HK-2 (cell line): ENCODE measurements at regions not wholly inside any gene's neighbourhood (a gene's known extent, or its start where the extent isn't known, plus 50 kb on each side); places are given as distances from the start of the nearest gene placed in this dataset.
A peak's percentile ranks its signal among the peaks of the same experiment; 100 is the strongest.

Source experiments
- DNase-seq: peaks from one replicate; pipeline ENCODE4 v3.0.0-alpha.2; 2018; ENCODE audit not compliant: unreplicated experiment

- DNase-seq = no peak
Measured at GRCh38 chr9:111195766-111196165, 134.3 kb downstream of the OR2K2 start.

DNA sequence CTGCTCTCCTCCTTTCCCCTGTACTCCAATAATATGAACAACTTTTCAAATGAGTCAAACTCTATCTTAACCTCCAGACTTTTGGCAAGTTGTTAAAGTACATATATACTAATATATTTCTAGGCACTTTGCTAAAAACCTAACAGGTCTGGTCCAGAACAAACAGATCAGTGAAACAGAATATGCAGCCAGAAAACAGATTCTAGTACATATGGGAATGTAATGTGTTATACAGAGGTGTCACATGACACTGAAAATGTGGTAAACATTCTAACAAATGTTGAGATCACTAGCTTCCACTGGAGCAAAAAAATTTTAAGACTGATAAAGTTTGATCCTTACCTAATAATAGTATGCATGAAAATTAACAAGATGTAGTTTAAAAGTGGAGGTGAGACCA, 136.9 kb downstream of the OR2K2 start:
- no peak for DNase-seq

DNA sequence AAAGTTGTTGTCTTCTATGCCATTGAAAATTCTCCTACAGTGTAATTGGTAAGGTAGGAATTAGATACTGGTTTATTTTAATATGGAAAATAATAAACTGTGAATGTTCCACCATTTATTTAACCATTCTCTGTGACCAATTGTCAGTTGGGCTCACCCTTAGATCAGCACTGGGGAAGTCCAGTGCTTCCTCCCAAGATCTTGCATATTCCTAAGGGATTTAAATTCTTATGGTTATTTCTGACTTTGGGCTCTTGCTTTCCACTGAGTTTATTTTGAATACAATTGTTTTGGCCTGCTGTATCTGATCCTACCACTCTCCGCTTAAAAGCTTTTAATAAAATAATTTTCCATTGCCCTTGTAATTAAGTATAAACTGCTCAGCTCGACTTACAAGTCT, 137.4 kb downstream of the OR2K2 start:
- DNase-seq = no peak

DNA sequence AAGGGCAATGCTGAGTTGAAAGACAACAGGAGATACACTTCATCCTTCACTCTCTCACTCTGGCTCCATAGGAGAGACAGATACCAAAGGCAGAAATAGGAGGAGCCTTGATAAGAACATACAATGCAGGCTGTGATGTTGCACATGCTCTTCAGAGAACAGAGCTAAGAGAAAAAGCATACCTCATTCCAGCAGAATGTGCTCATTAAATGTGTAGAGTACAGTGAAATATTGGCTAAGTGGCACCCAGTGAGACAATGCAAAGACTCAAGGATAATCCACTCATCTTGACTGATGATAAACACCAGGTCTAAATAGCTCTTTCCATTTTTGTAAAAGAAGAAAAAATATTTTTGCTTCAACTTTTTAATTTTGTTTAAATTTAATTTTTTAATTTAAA, 139.7 kb downstream of the OR2K2 start:
- no peak for DNase-seq

DNA sequence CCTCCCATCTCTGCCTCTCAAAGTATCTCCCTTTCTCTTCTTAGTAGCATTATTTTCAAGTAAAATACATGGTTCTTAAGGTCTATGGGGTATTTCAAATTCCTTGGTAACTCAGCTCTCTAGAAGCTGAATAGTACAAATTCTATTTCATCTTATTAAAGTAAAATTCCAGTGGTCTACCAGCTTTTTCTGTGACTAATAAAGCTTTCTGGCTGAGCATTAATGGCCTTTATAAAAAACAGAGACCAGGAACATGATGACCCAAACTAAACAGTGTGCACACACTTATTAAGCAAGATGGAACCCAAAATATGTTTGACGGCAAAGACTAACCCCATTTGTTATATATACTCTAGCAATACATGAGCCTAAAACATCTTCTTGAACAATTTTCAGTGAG, 142.6 kb downstream of the OR2K2 start:
- DNase-seq = no peak

DNA sequence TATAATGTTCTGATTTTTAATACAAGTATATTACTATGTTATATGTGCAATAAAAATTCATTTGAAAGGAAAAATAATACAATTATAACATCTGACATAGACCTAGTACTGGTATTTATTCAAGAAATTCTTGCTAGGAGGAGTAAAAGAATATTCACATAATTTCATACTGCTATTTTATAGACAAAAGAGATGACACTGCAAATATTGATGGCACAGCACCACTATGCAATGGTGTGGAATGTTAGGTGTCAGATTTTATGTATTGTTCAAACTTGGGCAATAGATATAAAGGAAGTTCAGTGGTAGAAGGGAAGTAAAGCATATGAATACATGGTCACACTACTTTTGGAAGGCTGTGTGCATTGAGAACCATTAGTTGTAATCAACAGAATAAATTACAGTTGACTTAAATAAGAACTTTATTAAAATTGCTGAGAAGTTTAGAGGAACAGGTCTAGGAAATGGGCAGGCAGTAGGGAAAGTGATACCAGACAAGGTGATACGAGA, 143.9 kb downstream of the OR2K2 start:
- no peak for DNase-seq

- no peak for DNase-seq
Measured at GRCh38 chr9:111180811-111181210, 142.5 kb upstream of the LPAR1 start.

- peak; percentile 14 for DNase-seq
Measured at GRCh38 chr9:111179577-111179976, 141.3 kb upstream of the LPAR1 start.

DNA sequence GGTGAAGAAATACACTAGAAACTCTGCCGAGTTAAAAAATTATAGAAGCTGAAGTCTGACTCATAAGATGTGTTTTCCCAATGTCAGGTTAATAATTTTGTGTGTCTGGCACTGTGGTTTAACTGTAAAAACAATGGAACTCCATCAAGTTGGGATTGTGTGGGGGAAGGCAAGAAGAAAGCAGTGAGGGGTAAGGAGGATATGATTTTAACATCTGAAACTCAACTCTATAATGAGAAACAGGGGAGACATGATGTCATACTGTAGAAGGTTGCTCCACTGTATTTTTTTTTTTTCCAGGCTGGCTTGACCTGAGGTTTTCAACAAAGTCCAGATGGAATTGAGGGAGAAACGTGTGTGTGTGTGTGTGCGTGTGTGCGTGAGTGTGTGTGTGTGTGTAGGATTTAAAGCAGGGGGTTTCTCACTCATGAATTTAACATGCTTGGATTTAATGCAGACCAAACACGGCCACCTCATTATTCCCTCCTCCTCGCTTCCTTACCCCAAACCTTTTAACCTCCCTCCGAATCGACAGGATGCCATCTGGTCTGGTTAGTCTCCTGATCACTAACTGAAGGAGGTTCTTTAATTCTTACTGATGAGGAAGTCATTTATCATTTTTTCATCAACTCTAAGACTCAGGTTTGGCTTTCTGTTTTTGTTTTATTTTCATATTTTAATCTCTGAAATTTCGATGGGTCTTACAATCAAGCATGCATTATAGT, 140.2 kb upstream of the LPAR1 start:
- peak; percentile 61 for DNase-seq

- peak; percentile 30 for DNase-seq
Measured at GRCh38 chr9:111176511-111176910, 138.2 kb upstream of the LPAR1 start.

DNA sequence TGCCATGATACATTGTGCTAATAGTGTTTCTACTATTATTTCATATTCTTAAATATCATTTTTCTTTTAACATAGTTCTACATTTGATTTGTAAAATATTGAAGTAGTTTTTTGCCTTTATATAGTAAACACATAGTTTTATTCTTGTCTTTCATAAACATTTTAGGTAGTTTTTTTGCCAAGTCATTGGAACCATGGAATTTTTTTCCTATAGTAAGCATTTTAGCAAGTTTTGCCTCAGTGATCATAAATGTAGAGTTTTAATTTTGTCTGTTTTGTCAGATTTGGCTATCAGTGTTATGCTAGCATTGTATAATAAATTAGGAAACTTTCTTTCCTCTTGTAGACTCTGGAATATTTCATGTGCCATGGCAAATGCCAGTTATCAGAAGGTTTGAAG, 137.1 kb upstream of the LPAR1 start:
- no peak for DNase-seq

DNA sequence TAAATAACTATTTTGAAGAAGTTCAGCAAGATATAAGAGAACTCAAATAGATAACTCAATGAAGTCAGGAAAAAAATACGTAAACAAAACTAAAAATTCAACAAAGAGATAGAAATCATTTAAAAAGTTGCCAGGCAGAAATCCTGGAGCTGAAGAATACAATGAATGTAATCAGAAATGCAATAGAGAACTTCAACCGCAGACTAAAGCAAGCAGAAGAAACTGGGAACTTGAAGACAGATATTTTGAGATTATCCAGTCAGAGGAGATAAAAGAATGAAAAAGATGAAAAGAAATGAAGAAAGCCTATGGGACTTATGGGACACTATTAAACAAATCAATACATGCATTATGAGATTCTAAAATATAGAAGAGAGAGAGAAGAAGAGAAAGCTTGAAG, 129.1 kb upstream of the LPAR1 start:
- no peak for DNase-seq

GRCh38 chr9:111163716-111164389, 125.6 kb upstream of the LPAR1 start:
- no peak for DNase-seq

- no peak for DNase-seq
Measured at GRCh38 chr9:111162026-111162425, 123.8 kb upstream of the LPAR1 start.

DNA sequence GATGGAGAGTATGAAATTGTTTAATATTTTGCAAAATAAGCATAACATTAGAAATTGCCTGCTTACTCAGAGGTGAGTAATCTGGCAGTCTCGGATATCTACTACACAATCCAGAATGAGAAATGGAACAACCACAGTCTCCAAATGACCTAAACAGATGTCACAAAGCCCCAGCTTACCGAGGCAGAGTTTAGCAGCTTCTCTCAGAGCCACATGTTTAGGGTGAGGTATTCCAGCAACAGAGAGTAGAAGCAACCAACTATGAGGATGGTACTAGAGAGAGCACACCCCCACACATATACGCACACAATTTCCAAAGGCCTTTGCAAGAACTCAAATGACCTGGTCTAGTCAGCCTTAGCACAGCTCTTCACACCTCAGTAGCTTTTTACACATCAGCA, 122.7 kb upstream of the LPAR1 start:
- DNase-seq = no peak

- no peak for DNase-seq
Measured at GRCh38 chr9:111158999-111159398, 120.7 kb upstream of the LPAR1 start.

DNA sequence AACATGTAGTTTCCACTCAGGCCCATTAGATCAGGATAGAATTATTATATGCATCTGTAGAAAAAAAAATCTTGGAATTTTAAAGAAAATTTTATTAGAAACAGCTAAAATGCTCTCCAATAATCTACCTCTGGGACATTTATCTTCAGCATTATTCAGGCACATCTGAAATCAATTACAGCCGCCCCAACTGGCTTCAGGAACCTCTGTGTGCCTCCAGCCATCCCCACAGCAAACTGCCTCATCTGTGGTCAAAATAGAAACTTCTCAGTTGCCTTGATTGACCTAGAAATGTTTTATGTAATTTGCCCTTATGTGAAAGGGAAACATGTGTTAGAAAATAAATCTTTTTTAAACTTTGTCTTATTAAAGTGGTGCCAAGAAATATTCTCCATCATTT, 120.1 kb upstream of the LPAR1 start:
- no peak for DNase-seq

DNA sequence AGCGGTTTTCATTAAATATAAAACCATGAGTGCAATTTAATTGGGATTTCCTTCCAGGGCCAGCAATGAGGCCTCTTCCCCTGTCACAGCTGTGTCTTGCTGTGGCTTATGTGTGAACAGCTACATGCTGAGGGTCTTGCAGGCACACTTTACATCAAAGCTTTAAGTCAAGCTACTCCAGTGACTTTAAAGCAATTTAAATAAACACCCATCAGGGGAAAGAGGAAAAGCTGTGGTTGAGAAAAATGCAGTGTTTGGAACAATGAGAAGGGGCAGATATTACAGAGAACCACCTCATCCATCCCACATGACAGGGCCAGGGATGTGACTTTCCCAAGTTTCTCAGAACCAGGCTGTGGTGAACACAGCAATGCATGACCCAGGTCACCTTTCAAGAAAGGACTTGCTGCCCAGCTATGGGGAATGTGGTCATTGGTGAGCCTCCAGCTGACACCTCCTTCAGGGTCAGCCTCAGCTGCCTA, 115.9 kb upstream of the LPAR1 start:
- no peak for DNase-seq

GRCh38 chr9:111152614-111153406, 114.5 kb upstream of the LPAR1 start:
- DNase-seq = no peak

GRCh38 chr9:111151537-111151936, 113.3 kb upstream of the LPAR1 start:
- DNase-seq = no peak

DNA sequence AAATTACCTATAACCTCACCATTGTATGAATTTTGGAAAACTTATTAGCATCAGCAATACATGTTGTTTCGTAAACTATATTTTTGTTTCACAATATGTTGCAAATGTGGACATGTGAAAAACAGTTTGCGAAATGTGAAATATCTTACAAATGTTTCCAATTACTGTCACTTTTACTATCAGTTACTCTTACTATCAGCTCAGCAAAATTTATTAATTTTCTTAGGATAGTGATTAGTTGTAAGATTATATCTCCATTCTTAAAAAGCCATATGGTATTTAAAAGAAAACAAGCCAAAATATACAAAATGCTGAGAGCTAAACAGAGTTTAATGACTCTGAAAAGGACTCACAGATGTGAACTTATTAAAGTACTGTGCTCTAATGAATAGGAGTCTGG, 111.9 kb upstream of the LPAR1 start:
- no peak for DNase-seq

DNA sequence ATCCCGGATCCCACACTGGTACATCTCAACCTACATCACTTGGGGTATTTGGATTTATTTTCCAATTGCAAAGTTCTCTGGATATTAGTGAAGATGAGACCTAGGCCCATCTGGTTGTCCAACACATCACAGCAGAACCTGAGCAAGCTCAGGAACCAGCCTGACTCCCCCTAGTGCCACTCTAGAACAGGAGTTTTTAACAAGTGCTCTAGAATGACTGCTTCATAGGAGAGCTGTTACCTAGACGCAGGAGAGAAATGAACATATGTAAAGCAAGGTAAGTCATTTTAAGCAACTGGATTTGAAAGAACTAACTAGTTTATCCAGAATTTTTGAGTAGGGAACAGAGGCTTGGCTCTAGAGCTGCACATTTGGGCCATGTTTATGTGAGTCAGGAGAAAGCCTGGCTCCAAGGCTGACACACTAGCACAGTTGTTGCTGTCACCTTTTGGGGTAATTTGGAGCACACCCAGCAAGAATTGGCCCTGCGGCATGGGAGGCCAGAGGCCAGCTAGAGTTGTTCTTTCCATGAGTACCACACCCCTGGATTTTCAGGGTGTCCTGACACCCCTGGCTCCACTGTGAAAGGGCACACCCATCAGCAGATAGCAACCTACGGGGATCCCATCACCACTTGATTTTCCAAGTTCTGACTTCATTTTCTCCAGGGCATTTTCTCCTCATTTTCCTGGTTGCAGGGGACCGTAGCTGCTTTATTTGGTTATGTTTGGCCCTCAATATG, 110.9 kb upstream of the LPAR1 start:
- no peak for DNase-seq
